ENCODE measurements at regions not wholly inside any gene's neighbourhood (a gene's known extent, or its start where the extent isn't known, plus 50 kb on each side); places are given as distances from the start of the nearest gene placed in this dataset.
"Not testable (repeated sequence)": the region's sequence is repeated elsewhere in the genome, so short reads cannot be mapped to it uniquely, and the experiment has no call there.

DNA sequence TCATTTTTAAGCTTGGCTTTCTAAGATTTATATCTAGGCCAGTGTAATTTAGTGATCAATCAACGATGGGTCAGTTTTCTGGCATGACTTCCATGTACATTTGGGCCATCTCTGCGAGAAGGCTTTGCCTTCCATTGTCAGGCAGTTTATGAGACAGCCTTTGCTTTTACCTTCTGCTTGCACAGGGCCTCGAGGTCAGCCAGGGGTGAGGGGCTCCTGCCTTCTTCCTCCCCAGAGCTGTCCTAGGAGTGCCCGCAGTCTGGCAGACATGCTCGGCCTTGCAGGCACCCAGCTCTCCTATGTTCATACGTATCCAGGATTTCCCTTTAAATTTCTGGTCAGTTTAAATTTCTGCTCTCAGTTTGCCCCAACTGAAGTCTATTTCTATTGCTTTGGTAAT, 367.2 kb downstream of the SMOC2 start:
- no peak overlapping the region for H3K4me3 ChIP-seq (ENCODE audit: low read depth, low read length)
- no peak for TF ChIP-seq CTCF (IDR thresholded peaks at IDR 0.05; ENCODE audit: insufficient read depth, low read depth, low read length, missing control alignments)
- DNase-seq (ENCODE audit: low read depth), result no peak

- no peak for DNase-seq (ENCODE audit: low read depth)
- no peak for TF ChIP-seq CTCF (IDR thresholded peaks at IDR 0.05; ENCODE audit: insufficient read depth, low read depth, low read length, missing control alignments)
- no peak overlapping the region for H3K4me3 ChIP-seq (ENCODE audit: low read depth, low read length)
Measured at GRCh38 chr6:168804331-168804730, 363.3 kb downstream of the SMOC2 start.

DNA sequence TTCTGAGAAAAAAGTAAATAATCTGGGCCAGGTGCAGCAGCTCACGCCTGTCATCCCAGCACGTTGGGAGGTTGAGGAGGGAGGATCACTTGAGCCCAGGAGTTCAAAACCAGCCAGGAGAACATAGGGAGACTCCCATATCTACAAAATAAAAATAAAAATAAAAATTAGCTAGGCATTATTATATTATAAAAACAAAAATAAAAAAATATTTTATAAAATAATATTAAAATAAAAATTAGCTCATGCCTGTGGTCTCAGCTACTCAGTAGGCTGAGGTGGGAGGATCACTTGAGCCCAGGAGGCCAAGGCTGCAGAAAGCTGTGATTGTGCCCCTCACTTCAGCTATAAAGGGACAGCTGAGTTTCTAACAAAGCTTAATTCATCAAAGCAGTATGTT, 362.9 kb downstream of the SMOC2 start:
- no peak for DNase-seq (ENCODE audit: low read depth)
- TF ChIP-seq CTCF (IDR thresholded peaks at IDR 0.05; ENCODE audit: insufficient read depth, low read depth, low read length, missing control alignments), result no peak
- H3K4me3 ChIP-seq (ENCODE audit: low read depth, low read length), result no peak overlapping the region

- no peak for TF ChIP-seq CTCF (IDR thresholded peaks at IDR 0.05; ENCODE audit: insufficient read depth, low read depth, low read length, missing control alignments)
- no peak for DNase-seq (ENCODE audit: low read depth)
- no peak overlapping the region for H3K4me3 ChIP-seq (ENCODE audit: low read depth, low read length)
Measured at GRCh38 chr6:168799067-168799466, 358.1 kb downstream of the SMOC2 start.

- no peak for DNase-seq (ENCODE audit: low read depth)
- no peak overlapping the region for H3K4me3 ChIP-seq (ENCODE audit: low read depth, low read length)
- TF ChIP-seq CTCF (IDR thresholded peaks at IDR 0.05; ENCODE audit: insufficient read depth, low read depth, low read length, missing control alignments), result no peak
Measured at GRCh38 chr6:168796106-168796505, 355.1 kb downstream of the SMOC2 start.

GRCh38 chr6:168795611-168796010, 354.6 kb downstream of the SMOC2 start:
- DNase-seq (ENCODE audit: low read depth); H3K4me3 ChIP-seq (ENCODE audit: low read depth, low read length): not testable (repeated sequence)

DNA sequence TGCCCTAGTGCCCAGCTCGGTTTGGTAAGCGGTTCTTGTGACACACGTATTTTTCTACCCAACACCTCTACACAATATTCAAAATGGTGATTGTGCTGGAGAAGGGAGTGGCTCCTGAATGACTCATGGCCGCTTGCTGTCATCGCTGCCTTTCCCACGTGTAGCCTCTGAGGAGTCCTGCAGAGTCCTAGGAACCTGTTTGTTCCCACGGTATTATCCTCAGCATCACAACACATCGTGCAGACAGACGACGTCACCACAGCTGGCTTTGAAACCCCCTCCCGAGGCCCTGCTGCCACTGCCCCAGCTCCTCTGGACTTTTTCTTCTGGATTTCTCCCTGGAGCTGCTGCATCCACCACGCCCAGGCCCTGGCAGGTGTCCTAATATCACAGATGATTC, 353.5 kb downstream of the SMOC2 start:
- no peak for DNase-seq (ENCODE audit: low read depth)
- H3K4me3 ChIP-seq (ENCODE audit: low read depth, low read length), result no peak overlapping the region
- TF ChIP-seq CTCF (IDR thresholded peaks at IDR 0.05; ENCODE audit: insufficient read depth, low read depth, low read length, missing control alignments), result no peak

GRCh38 chr6:168793649-168794048, 352.7 kb downstream of the SMOC2 start:
- H3K4me3 ChIP-seq (ENCODE audit: low read depth, low read length), result no peak overlapping the region
- no peak for TF ChIP-seq CTCF (IDR thresholded peaks at IDR 0.05; ENCODE audit: insufficient read depth, low read depth, low read length, missing control alignments)
- no peak for DNase-seq (ENCODE audit: low read depth)
